GM12878 (cell line): ENCODE measurements at regions not wholly inside any gene's neighbourhood (a gene's known extent, or its start where the extent isn't known, plus 50 kb on each side); places are given as distances from the start of the nearest gene placed in this dataset.
A peak's percentile ranks its signal among the peaks of the same experiment; 100 is the strongest.

Source experiments
- ATAC-seq: fragments of 200-7000 bp; cut with Tn5 transposase; 3 replicates; pipeline ENCODE4 v1.9.1; 2020; ENCODE audit warnings: mild to moderate bottlenecking, moderate library complexity
- BruUV-seq: library from RNA; stranded (reverse); fragments of 400-500 nt; replicated peaks from 2 replicates; lab custom pipeline; 2021; lab: Mats Ljungman, UMichigan
- CTCF ChIA-PET: fragments of 300-600 bp; sonication (Branson Sonifier 250); formaldehyde crosslinking; extraction: SDS; loops from one replicate; lab custom pipeline; 2021; ENCODE audit warnings: inconsistent platforms; lab: Yijun Ruan, JAX
- POLR2A ChIA-PET: fragments of 350-600 bp; formaldehyde crosslinking; extraction: SDS; loops from one replicate; lab custom pipeline; 2021; ENCODE audit warnings: inconsistent platforms; lab: Charles Lee
- RAD21 ChIA-PET: fragments of 300-600 bp; sonication (Branson Sonifier 250); formaldehyde crosslinking; loops from one replicate; lab custom pipeline; 2023; ENCODE audit warnings: antibody characterized with exemption; ENCODE audit not compliant: unreplicated experiment; lab: Charles Lee
- SMC1A ChIA-PET: fragments of 300-600 bp; sonication (Branson Sonifier 250); formaldehyde crosslinking; loops from one replicate; lab custom pipeline; 2023; ENCODE audit not compliant: unreplicated experiment, uncharacterized antibody; lab: Charles Lee
- DNase-seq: peaks from one replicate; pipeline ENCODE4 v3.0.0-alpha.2; 2011; ENCODE audit warnings: low read depth, low spot score
- FAIRE-seq: peaks from 3 replicates; lab custom pipeline; 2011; peaks lifted over from hg19 to GRCh38; lab: Jason Lieb, UNC
- H2AFZ ChIP-seq: 2 replicates; pipeline ENCODE4 v1.6.0; 2011; ENCODE audit warnings: low read depth, low read length, control low read depth; ENCODE audit not compliant: control insufficient read depth
- H3K27ac ChIP-seq: 2 replicates; pipeline ENCODE4 v1.5.1; 2011; ENCODE audit warnings: control low read depth; ENCODE audit not compliant: control insufficient read depth, insufficient read depth
- H3K27me3 ChIP-seq, 2 experiments: replicated peaks in 1 of 2; 2 replicates each; pipeline versions ENCODE4 v1.6.0 to v1.6.1; 2011; ENCODE audit warnings: low read length in 1 of 2; ENCODE audit not compliant: control insufficient read depth in 2 of 2, insufficient read depth in 2 of 2
- H3K36me3 ChIP-seq, 2 experiments: 2 replicates each; pipeline ENCODE4 v1.5.1; 2011; ENCODE audit warnings: low read length in 1 of 2; ENCODE audit not compliant: control insufficient read depth in 2 of 2, insufficient read depth in 2 of 2
- H3K4me1 ChIP-seq: 2 replicates; pipeline ENCODE4 v1.6.1; 2011; ENCODE audit warnings: mild to moderate bottlenecking, low read length, moderate library complexity, mixed read lengths; ENCODE audit not compliant: control insufficient read depth, insufficient read depth
- H3K4me2 ChIP-seq: 2 replicates; pipeline ENCODE4 v1.6.0; 2011; ENCODE audit warnings: control low read depth; ENCODE audit not compliant: control insufficient read depth, insufficient read depth
- H3K4me3 ChIP-seq: fragments of 200-600 bp; sonication (generic); 2 replicates; pipeline ENCODE4 v1.5.1; 2016
- H3K79me2 ChIP-seq: 2 replicates; pipeline ENCODE4 v1.6.0; 2011; ENCODE audit warnings: low read length; ENCODE audit not compliant: control insufficient read depth, insufficient read depth
- H3K9ac ChIP-seq: 2 replicates; pipeline ENCODE4 v1.8.0; 2011; ENCODE audit warnings: low read length, control low read depth, mixed read lengths; ENCODE audit not compliant: control insufficient read depth, insufficient read depth
- H3K9me3 ChIP-seq: replicated peaks from 3 replicates; pipeline ENCODE4 v1.5.1; 2011; ENCODE audit warnings: mild to moderate bottlenecking, low read length; ENCODE audit not compliant: control insufficient read depth, insufficient read depth
- H4K20me1 ChIP-seq: 2 replicates; pipeline ENCODE4 v1.6.0; 2011; ENCODE audit not compliant: control insufficient read depth, insufficient read depth
- ATF7 ChIP-seq: fragments of 450-650 bp; IDR thresholded peaks from 2 replicates; pipeline ENCODE4 v1.6.1; 2016; ENCODE audit warnings: low read depth, mild to moderate bottlenecking
- EP300 ChIP-seq, 2 experiments: fragments of 150-350 bp in 1 of 2; IDR thresholded peaks; 2 replicates each; pipeline ENCODE4 v1.6.1; 2011 to 2012; ENCODE audit warnings: low read depth in 2 of 2, low read length in 2 of 2, borderline replicate concordance in 1 of 2, improper control_type of control experiment in 1 of 2, inconsistent platforms in 1 of 2; ENCODE audit not compliant: control insufficient read depth in 1 of 2
- GATAD2B ChIP-seq: fragments of 450-650 bp; conservative IDR thresholded peaks from 2 replicates; pipeline ENCODE4 v1.6.1; 2017; ENCODE audit warnings: low read depth, mild to moderate bottlenecking, moderate library complexity
- IKZF1 ChIP-seq: fragments of 450-650 bp; conservative IDR thresholded peaks from 2 replicates; pipeline ENCODE4 v1.6.1; 2017; ENCODE audit warnings: antibody characterized with exemption, mild to moderate bottlenecking
- JUNB ChIP-seq: IDR thresholded peaks from 2 replicates; pipeline ENCODE4 v1.6.1; 2016; ENCODE audit warnings: antibody characterized with exemption, mild to moderate bottlenecking
- MYC ChIP-seq: IDR thresholded peaks from 2 replicates; pipeline ENCODE4 v1.6.1; 2011; ENCODE audit warnings: mild to moderate bottlenecking, low read length, moderate library complexity, inconsistent platforms; ENCODE audit not compliant: insufficient read depth, insufficient replicate concordance, insufficient read length, severe bottlenecking
- NFIC ChIP-seq: IDR thresholded peaks from 2 replicates; pipeline ENCODE4 v1.6.1; 2012; ENCODE audit warnings: low read depth, mild to moderate bottlenecking, inconsistent platforms, low read length, moderate library complexity
- NR2C2 ChIP-seq: IDR thresholded peaks from 2 replicates; pipeline ENCODE4 v1.6.1; 2011; ENCODE audit warnings: borderline replicate concordance, low read depth; ENCODE audit not compliant: control insufficient read depth, insufficient read length
- NRF1 ChIP-seq: conservative IDR thresholded peaks from 2 replicates; pipeline ENCODE4 v1.6.1; 2011; ENCODE audit warnings: mild to moderate bottlenecking, low read depth, low read length, improper control_type of control experiment
- RUNX3 ChIP-seq: IDR thresholded peaks from 2 replicates; pipeline ENCODE4 v1.6.1; 2012; ENCODE audit warnings: low read length, inconsistent platforms
- ZNF24 ChIP-seq: fragments of 450-650 bp; IDR thresholded peaks from 2 replicates; pipeline ENCODE4 v1.6.1; 2017; ENCODE audit warnings: antibody characterized with exemption, mild to moderate bottlenecking
- WGBS: methylation state at CpG from one replicate; pipeline ENCODE4 v1.1.6; 2016; ENCODE audit warnings: low lambda C conversion rate; ENCODE audit not compliant: insufficient replicate concordance, insufficient coverage; ENCODE audit errors: missing lambda C conversion rate; 5-methylcytosine and 5-hydroxymethylcytosine counted together
- in situ Hi-C: fragments of 300-500 bp; cut with MboI; formaldehyde crosslinking; loops from 9 replicates; pipeline ENCODE4 v1.14.3; 2018; ENCODE audit warnings: mixed read lengths
- intact Hi-C: fragments of 100-400 bp; cut with micrococcal nuclease; formaldehyde crosslinking; loops from one replicate; pipeline ENCODE4 v1.14.2; 2022; ENCODE audit not compliant: unreplicated experiment

- intact Hi-C loops, result no loop called here
- 29% methylated on average over 2 of the region's 2 CpGs for WGBS
Observed at GRCh38 chr2:184316921-184317320, 281.4 kb upstream of the ZNF804A start.

GRCh38 chr2:184322615-184323014, 275.7 kb upstream of the ZNF804A start:
- H4K20me1 ChIP-seq, result no peaks in the 10 kb centered on the region
- SMC1A ChIA-PET, result interaction anchor here (1.2 kb wide), 1 partner anchor 27 kb away, joined by 3 read pairs; no protein-coding TSS in a partner anchor
- no peaks in the 10 kb centered on the region for H3K79me2 ChIP-seq
- TF ChIP-seq ZNF24 (no peak), NFIC (peak; percentile 30; the same call in 1 of the 2 replicates), ATF7 (peak; percentile 74), RUNX3 (peak; percentile 41; the same call in 1 of the 2 replicates), JUNB (peak; percentile 66)
- TF ChIP-seq, all 136 proteins: peak for 4
- DNase-seq, result no peak
- FAIRE-seq, result no peak
- RAD21 ChIA-PET, result no interaction called here
- in situ Hi-C loops, result no loop called here
- intact Hi-C loops, result no loop called here
- Histone ChIP-seq H3K36me3 (no peaks in the 10 kb centered on the region), H3K9me3 (no peaks in the 10 kb centered on the region), H3K4me1 (no peaks in the 10 kb centered on the region), H3K27me3 (no peaks in the 10 kb centered on the region), H3K4me3 (no peak overlapping the region), H3K9ac (no peak overlapping the region), H3K4me2 (no peak overlapping the region), H2AFZ (no peak overlapping the region), H3K27ac (no peak overlapping the region)
- peak; percentile 65 for ATAC-seq
- POLR2A ChIA-PET, result no interaction called here
- no TSS peak for BruUV-seq
- WGBS, result 13% methylated on average over 3 of the region's 3 CpGs
- CTCF ChIA-PET, result no interaction called here

More at GRCh38 chr2:184316921-184317320, 281.4 kb upstream of the ZNF804A start:
- no peaks in the 10 kb centered on the region for H3K79me2 ChIP-seq
- H3K27ac ChIP-seq, result no peak overlapping the region
- BruUV-seq, result no TSS peak
- no peak overlapping the region for H3K9ac ChIP-seq
- CTCF ChIA-PET, result no interaction called here
- H3K4me1 ChIP-seq, result no peaks in the 10 kb centered on the region
- in situ Hi-C loops, result no loop called here
- no peaks in the 10 kb centered on the region for H4K20me1 ChIP-seq
- H3K4me2 ChIP-seq, result no peak overlapping the region
- H3K36me3 ChIP-seq, result no peaks in the 10 kb centered on the region
- SMC1A ChIA-PET, result no interaction called here
- no peak overlapping the region for H2AFZ ChIP-seq
- RAD21 ChIA-PET, result no interaction called here
- no peak for ATAC-seq
- POLR2A ChIA-PET, result no interaction called here
- no peak overlapping the region for H3K4me3 ChIP-seq
- DNase-seq, result no peak
- no peaks in the 10 kb centered on the region for H3K27me3 ChIP-seq
- TF ChIP-seq NRF1, result no peak
- no peak for TF ChIP-seq IKZF1
- no peak for TF ChIP-seq GATAD2B
- no peak for TF ChIP-seq NR2C2
- no peak for TF ChIP-seq MYC
- TF ChIP-seq EP300 (IDR thresholded peaks at IDR 0.05; ENCODE audit: borderline replicate concordance in 1 of 2, control insufficient read depth in 1 of 2, low read depth in 2 of 2, low read length in 2 of 2), result no peak
- H3K9me3 ChIP-seq, result no peaks in the 10 kb centered on the region
- FAIRE-seq, result no peak
